WERI-Rb-1 (cell line): ENCODE measurements at regions not wholly inside any gene's neighbourhood (a gene's known extent, or its start where the extent isn't known, plus 50 kb on each side); places are given as distances from the start of the nearest gene placed in this dataset.
A peak's percentile ranks its signal among the peaks of the same experiment; 100 is the strongest.
"Not testable (repeated sequence)": the region's sequence is repeated elsewhere in the genome, so short reads cannot be mapped to it uniquely, and the experiment has no call there.

Experiments
- DNase-seq: peaks from one replicate; pipeline ENCODE4 v3.0.0-alpha.2; 2020
- H3K27ac ChIP-seq: fragments of 250-450 bp; sonication (Bioruptor Pico); 2 replicates; pipeline ENCODE4 v1.5.1; 2020; ENCODE audit warnings: mild to moderate bottlenecking, moderate library complexity
- H3K27me3 ChIP-seq: fragments of 250-450 bp; sonication (Bioruptor Pico); 2 replicates; pipeline ENCODE4 v1.5.1; 2021; ENCODE audit warnings: mild to moderate bottlenecking, low read depth, moderate library complexity; ENCODE audit not compliant: insufficient read depth, severe bottlenecking
- H3K36me3 ChIP-seq: fragments of 250-450 bp; sonication (Bioruptor Pico); 2 replicates; pipeline ENCODE4 v1.5.1; 2020; ENCODE audit warnings: mild to moderate bottlenecking, moderate library complexity
- H3K4me3 ChIP-seq: 2 replicates; pipeline ENCODE4 v1.5.1; 2011; ENCODE audit warnings: low read depth, mild to moderate bottlenecking, control low read depth, low read length
- H3K9me3 ChIP-seq: fragments of 250-450 bp; sonication (Bioruptor Pico); 2 replicates; pipeline ENCODE4 v1.5.1; 2021; ENCODE audit warnings: mild to moderate bottlenecking, moderate library complexity; ENCODE audit not compliant: severe bottlenecking
- CTCF ChIP-seq: IDR thresholded peaks from 2 replicates; pipeline ENCODE4 v1.5.1; 2011; ENCODE audit warnings: low read depth, mild to moderate bottlenecking, control low read depth, inconsistent platforms, low read length

- no peaks in the 10 kb centered on the region for H3K27me3 ChIP-seq
- no peak for DNase-seq
- TF ChIP-seq CTCF = no peak
- no peak overlapping the region for H3K27ac ChIP-seq
- H3K9me3 ChIP-seq = no peaks in the 10 kb centered on the region
- H3K4me3 ChIP-seq = no peak overlapping the region
- no peaks in the 10 kb centered on the region for H3K36me3 ChIP-seq
Observed at GRCh38 chr5:130427222-130427955, 523.1 kb downstream of the CHSY3 start.

DNA sequence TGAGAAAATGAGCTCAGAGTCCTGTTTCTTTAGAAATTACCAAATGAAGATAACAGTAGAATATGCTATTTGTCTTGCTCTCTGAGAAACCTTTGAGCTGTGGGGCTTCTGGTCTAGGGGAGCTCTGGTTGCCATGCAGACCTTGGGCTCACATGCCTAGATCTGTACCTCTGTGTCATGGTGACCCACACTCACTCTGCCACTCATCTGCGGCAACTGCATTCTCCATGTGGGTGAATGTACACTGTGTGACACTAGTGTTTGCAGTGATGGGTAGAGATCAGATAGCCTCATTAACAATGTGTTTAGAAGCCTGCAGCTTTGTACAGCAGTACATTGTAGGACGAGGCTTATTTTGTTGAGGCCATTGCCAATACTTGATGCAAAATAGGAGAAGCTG is 521.2 kb downstream of the CHSY3 start:
- no peaks in the 10 kb centered on the region for H3K27me3 ChIP-seq
- no peak for TF ChIP-seq CTCF
- no peaks in the 10 kb centered on the region for H3K9me3 ChIP-seq
- no peak for DNase-seq
- H3K4me3 ChIP-seq = no peak overlapping the region
- no peaks in the 10 kb centered on the region for H3K36me3 ChIP-seq
- no peak overlapping the region for H3K27ac ChIP-seq

GRCh38 chr5:130424341-130424740 is 520.1 kb downstream of the CHSY3 start:
- Histone ChIP-seq H3K9me3 (no peaks in the 10 kb centered on the region), H3K27ac (no peak overlapping the region), H3K36me3 (no peaks in the 10 kb centered on the region), H3K27me3 (no peaks in the 10 kb centered on the region), H3K4me3 (no peak overlapping the region)
- peak; percentile 24 for DNase-seq
- TF ChIP-seq CTCF = no peak

DNA sequence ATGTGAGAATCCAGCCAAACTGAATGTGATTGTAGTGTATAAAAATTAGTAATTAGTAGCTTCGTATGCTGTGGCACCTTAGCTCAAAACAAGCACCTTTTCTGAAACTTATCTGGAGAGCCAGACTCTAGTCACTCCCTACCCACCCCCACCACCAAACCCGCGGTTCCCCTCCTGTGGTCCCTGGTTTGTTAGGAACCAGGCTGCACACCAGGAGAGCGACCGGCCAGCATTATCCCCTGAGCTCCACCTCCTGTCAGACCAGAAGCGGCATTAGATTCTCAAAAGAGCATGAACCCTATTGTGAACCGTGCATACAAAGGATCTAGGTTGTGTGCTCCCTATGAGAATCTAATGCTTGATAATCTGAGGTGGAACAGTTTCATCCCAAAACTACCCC is 498.6 kb downstream of the CHSY3 start:
- no peaks in the 10 kb centered on the region for H3K27me3 ChIP-seq
- H3K9me3 ChIP-seq = no peaks in the 10 kb centered on the region

GRCh38 chr5:130400091-130400490 is 495.8 kb downstream of the CHSY3 start:
- no peaks in the 10 kb centered on the region for H3K36me3 ChIP-seq
- no peaks in the 10 kb centered on the region for H3K9me3 ChIP-seq
- no peak overlapping the region for H3K27ac ChIP-seq
- no peak for TF ChIP-seq CTCF
- no peak overlapping the region for H3K4me3 ChIP-seq
- no peaks in the 10 kb centered on the region for H3K27me3 ChIP-seq
- DNase-seq = no peak

More for the DNA sequence above, 498.6 kb downstream of the CHSY3 start:
- no peaks in the 10 kb centered on the region for H3K36me3 ChIP-seq
- no peak overlapping the region for H3K27ac ChIP-seq
- no peak for TF ChIP-seq CTCF
- no peak for DNase-seq
- no peak overlapping the region for H3K4me3 ChIP-seq

DNA sequence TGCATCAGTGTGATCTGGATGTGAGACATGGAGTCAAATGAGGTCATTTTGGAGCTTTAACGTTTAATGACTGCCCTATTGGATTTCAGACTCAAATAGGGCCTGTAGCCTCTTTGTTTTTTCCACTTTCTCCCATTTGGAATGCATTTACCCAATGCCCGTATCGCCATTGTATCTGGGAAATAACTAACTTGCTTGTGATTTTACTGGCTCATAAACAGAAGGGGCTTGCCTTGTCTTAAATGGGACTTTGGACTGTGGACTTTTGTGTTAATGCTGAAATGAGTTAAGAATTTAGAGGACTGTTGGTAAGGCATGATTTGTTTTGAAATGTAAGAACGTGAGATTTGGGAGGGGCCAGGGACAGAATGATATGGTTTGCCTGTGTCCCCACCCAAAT is 494.6 kb downstream of the CHSY3 start:
- DNase-seq = no peak
- H3K4me3 ChIP-seq = no peak overlapping the region
- TF ChIP-seq CTCF = no peak
- H3K27me3 ChIP-seq = no peaks in the 10 kb centered on the region
- no peaks in the 10 kb centered on the region for H3K9me3 ChIP-seq
- no peaks in the 10 kb centered on the region for H3K36me3 ChIP-seq
- no peak overlapping the region for H3K27ac ChIP-seq

- DNase-seq, H3K36me3 ChIP-seq, H3K27ac ChIP-seq, H3K9me3 ChIP-seq, H3K4me3 ChIP-seq, H3K27me3 ChIP-seq: not testable (repeated sequence)
Observed at GRCh38 chr5:130397727-130398126, 493.5 kb downstream of the CHSY3 start.
